Esophagus muscularis mucosa (tissue), 4 donors: ENCODE measurements at regions not wholly inside any gene's neighbourhood (a gene's known extent, or its start where the extent isn't known, plus 50 kb on each side); places are given as distances from the start of the nearest gene placed in this dataset.

Experiments used
- CTCF ChIP-seq, 3 experiments: fragments of 200-600 bp in 2 of 3; fragments of 450-650 bp in 1 of 3; sonication (generic) in 2 of 3; IDR thresholded peaks; one replicate each; pipeline ENCODE4 v1.5.1; 2017 to 2019; ENCODE audit warnings: antibody characterized with exemption in 3 of 3, mild to moderate bottlenecking in 2 of 3, moderate library complexity in 1 of 3
- EP300 ChIP-seq: sonication (generic); formaldehyde crosslinking; IDR thresholded peaks from one replicate; pipeline ENCODE4 v1.6.1; 2017; ENCODE audit warnings: antibody characterized with exemption
- POLR2A ChIP-seq: fragments of 450-650 bp; IDR thresholded peaks from one replicate; pipeline ENCODE4 v1.6.1; 2017; ENCODE audit warnings: antibody characterized with exemption, moderate library complexity, mild to moderate bottlenecking, low read depth
- POLR2AphosphoS5 ChIP-seq, 2 donors: sonication (generic); formaldehyde crosslinking; IDR thresholded peaks; one replicate each; pipeline ENCODE4 v1.6.1; 2017; ENCODE audit warnings: antibody characterized with exemption in 2 of 2

GRCh38 chr1:47558601-47559593 lies 121.1 kb downstream of the FOXD2 start:
- TF ChIP-seq CTCF (IDR thresholded peaks at IDR 0.05) = no peak
- no peak for TF ChIP-seq EP300
- TF ChIP-seq POLR2A = no peak
- no peak for TF ChIP-seq POLR2AphosphoS5 (IDR thresholded peaks at IDR 0.05)
